HG03108 (cell line): ENCODE measurements at regions not wholly inside any gene's neighbourhood (a gene's known extent, or its start where the extent isn't known, plus 50 kb on each side); places are given as distances from the start of the nearest gene placed in this dataset.

ENCODE experiments used
- ATAC-seq: cut with Tn5 transposase; IDR thresholded peaks from one replicate; pipeline ENCODE4 v1.9.1; 2021; ENCODE audit warnings: moderate library complexity; ENCODE audit not compliant: unreplicated experiment

GRCh38 chr22:48660104-48660789, 1167.4 kb downstream of the BRD1 start:
- ATAC-seq = no peak

- no peak for ATAC-seq
Observed at GRCh38 chr22:48659404-48659996, 1168.2 kb downstream of the BRD1 start.

- no peak for ATAC-seq
Observed at GRCh38 chr22:48658871-48659270, 1168.8 kb downstream of the BRD1 start.

- ATAC-seq = no peak
Observed at GRCh38 chr22:48658246-48658645, 1169.4 kb downstream of the BRD1 start.

- no peak for ATAC-seq
Observed at GRCh38 chr22:48654492-48654891, 1173.2 kb downstream of the BRD1 start.

- ATAC-seq = no peak
Observed at GRCh38 chr22:48653929-48654328, 1173.7 kb downstream of the BRD1 start.

- ATAC-seq = no peak
Observed at GRCh38 chr22:48653306-48653705, 1174.4 kb downstream of the BRD1 start.

DNA sequence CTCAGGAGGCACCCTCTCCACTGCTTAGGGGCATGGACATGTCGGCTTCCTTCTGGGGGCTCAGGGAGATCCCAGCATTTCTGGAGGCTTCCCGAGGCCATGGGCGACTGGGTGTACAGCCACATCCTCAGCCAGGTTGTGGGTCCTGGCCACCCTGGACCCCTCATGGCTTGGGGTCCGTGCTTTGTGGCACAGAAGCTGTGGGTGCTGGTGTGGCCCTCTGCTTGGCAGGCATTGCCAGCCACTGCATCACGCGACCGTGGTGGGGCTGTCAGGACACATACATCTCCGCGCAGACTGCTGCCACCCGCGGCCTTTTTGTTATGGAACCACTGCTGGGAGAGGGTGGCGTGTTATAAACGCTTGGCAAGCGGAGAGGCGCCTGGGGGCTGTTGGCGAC, 1174.9 kb downstream of the BRD1 start:
- ATAC-seq = no peak

DNA sequence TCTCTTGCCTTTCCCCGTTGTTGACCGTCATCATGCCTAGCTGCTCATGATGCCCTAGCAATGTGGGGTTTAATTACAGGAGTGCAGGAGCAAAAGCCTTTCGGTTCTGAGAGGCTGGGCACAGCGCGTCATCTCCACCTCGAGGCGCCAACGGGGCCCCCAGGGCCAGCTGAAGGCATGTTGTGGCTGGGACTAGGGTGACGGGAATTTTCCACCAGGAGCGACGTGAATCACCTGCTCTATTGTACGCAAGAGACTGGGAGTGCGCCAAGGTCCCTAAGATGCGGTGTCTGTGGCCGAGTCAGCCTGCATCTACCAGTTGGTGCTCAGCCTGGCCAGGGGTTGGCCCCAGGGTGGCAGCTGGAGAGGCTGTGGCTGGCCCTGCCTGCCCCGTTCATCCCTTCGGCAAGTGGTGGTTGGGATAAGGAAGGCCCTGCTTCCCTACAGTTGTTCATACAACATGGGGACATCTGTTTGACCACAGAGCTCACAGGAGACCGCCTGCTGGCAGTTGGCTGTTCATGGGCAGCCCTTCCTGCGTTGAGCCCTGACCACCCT, 1175.6 kb downstream of the BRD1 start:
- no peak for ATAC-seq

- no peak for ATAC-seq
Observed at GRCh38 chr22:48651036-48651890, 1176.4 kb downstream of the BRD1 start.

- no peak for ATAC-seq
Observed at GRCh38 chr22:48650323-48651035, 1177.2 kb downstream of the BRD1 start.

DNA sequence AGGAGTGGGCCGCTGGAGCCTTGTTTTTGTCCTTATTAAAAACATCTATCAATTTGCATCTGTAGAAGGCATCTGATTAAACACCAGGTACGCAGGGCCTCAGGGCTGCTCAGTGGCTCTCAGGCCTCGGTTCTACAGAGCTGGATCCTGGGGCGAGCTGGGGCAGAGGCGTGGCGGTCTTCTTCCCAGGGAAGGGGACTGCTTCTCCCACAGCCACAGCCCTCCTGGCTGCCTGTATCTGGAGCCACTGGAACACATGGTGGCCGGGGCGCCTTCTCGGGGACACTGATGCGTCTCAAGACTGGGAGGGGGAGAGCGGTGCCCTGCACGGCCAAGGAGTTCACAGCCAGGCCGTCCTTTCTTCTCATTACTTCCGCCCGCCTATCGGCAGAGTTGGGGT, 1178.2 kb downstream of the BRD1 start:
- ATAC-seq = no peak

GRCh38 chr22:48649031-48649430, 1178.6 kb downstream of the BRD1 start:
- ATAC-seq = no peak

GRCh38 chr22:48647606-48648515, 1179.8 kb downstream of the BRD1 start:
- no peak for ATAC-seq

GRCh38 chr22:48647051-48647450, 1180.6 kb downstream of the BRD1 start:
- no peak for ATAC-seq

DNA sequence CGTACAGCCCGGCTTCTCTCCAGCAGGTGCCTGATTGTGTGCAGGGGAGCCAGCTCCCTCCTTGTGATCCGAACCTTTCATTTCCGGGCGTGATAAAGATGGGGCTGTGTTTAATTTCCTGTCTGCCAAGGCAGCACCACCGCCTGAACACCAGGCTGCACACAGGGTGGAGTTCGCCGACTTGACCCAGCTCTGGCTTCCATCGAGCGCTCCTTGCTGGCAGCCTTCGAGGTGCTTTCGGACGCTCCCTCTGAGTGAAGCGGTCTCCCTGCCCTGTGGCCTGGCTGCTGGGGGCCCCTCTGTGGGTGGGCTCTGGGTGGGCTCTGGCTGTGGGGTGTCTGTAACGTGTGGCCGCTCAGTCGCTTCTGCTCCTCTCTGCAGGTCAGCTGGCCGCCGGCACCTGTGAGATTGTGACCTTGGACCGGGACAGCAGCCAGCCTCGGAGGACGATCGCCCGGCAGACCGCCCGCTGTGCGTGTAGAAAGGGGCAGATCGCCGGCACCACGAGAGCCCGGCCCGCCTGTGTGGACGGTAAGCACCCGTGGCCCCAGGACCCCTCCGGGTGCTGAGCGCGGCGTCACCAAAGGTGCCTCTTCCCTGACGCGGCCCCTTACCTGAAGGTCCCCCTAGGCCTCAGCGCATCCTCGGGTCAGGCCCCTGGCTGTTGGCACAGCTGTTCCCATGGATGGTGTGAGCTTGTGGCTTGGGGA, 1181.3 kb downstream of the BRD1 start:
- ATAC-seq = no peak

GRCh38 chr22:48645766-48646165, 1181.9 kb downstream of the BRD1 start:
- no peak for ATAC-seq

DNA sequence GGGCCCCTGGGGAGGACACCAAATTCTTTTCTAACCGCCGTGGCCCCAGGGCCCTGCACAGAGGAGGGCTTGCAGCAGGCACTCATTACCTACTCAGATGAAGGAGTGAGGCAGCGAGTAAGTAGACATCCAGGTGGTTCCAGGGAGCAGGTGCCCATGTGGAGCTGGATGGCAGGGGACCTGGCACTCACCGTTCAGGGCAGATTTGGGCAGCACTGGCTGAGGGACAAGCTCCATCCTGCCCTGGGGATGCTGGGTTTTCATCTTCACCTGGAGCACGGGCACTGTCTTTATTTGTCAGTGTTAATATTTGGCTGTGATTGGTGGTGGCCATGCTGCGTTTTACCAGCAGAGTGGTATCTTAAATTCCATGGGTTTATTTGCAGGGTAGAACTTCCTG, 1182.7 kb downstream of the BRD1 start:
- ATAC-seq = no peak

DNA sequence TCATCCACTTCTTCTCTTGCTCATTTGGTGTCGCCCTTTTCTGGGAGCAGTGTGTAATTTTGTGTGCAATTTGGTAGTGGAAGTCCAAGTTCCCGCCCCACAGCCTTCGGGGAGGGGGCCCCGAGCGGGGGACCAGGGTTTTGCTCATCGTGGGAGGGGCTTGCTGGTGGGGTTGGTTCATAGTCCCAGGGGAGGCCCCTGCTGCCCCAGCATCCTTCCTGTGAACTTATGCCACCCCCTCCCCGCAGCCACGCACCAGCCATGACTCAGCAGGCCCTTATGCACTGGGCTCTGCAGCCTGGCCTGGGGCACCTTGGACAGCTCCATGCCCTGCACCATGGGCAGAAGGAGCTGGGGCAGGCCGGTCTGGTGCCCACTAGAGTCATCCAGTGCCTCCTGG, 1183.6 kb downstream of the BRD1 start:
- no peak for ATAC-seq
